PC-3 (cell line): ENCODE measurements at regions not wholly inside any gene's neighbourhood (a gene's known extent, or its start where the extent isn't known, plus 50 kb on each side); places are given as distances from the start of the nearest gene placed in this dataset.
"Not testable (repeated sequence)": the region's sequence is repeated elsewhere in the genome, so short reads cannot be mapped to it uniquely, and the experiment has no call there.

Source experiments
- ATAC-seq: fragments of 200-7000 bp; cut with Tn5 transposase; 2 replicates; pipeline ENCODE4 v1.9.1; 2020; ENCODE audit warnings: mild to moderate bottlenecking, moderate library complexity
- BruUV-seq: library from RNA; stranded (reverse); fragments of 400-500 nt; replicated peaks from 2 replicates; lab custom pipeline; 2021; lab: Mats Ljungman, UMichigan
- CTCF ChIA-PET: fragments of 300-600 bp; sonication (Branson Sonifier 250); formaldehyde crosslinking; loops from one replicate; lab custom pipeline; 2022; ENCODE audit warnings: antibody characterized with exemption; lab: Charles Lee
- POLR2A ChIA-PET: fragments of 300-600 bp; sonication (Branson Sonifier 250); formaldehyde crosslinking; loops from one replicate; lab custom pipeline; 2022; ENCODE audit warnings: antibody characterized with exemption; ENCODE audit not compliant: unreplicated experiment; lab: Charles Lee
- DNase-seq: peaks from one replicate; pipeline ENCODE4 v3.0.0-alpha.2; 2015
- H2AFZ ChIP-seq: fragments of 300-600 bp; sonication (generic); 2 replicates; pipeline ENCODE4 v1.6.0; 2016; ENCODE audit warnings: antibody characterized with exemption, low read length
- H3F3A ChIP-seq: fragments of 300-600 bp; sonication (generic); one replicate; pipeline ENCODE4 v1.6.0; 2017; ENCODE audit warnings: antibody characterized with exemption, low read length, control low read depth, mild to moderate bottlenecking; ENCODE audit not compliant: unreplicated experiment
- H3K27ac ChIP-seq: fragments of 300-600 bp; sonication (generic); 2 replicates; pipeline ENCODE4 v1.5.1; 2016; ENCODE audit warnings: mild to moderate bottlenecking, low read length
- H3K27me3 ChIP-seq: fragments of 300-600 bp; sonication (generic); 2 replicates; pipeline ENCODE4 v1.6.1; 2016; ENCODE audit warnings: low read length, mixed read lengths
- H3K36me3 ChIP-seq: fragments of 300-600 bp; sonication (generic); 2 replicates; pipeline ENCODE4 v1.6.1; 2016; ENCODE audit warnings: low read depth, mixed run types, low read length, mixed read lengths
- H3K4me1 ChIP-seq: fragments of 300-600 bp; sonication (generic); 2 replicates; pipeline ENCODE4 v1.5.1; 2016; ENCODE audit warnings: low read length; ENCODE audit not compliant: insufficient read depth
- H3K4me2 ChIP-seq: fragments of 300-600 bp; sonication (generic); 2 replicates; pipeline ENCODE4 v1.6.0; 2016; ENCODE audit warnings: low read length
- H3K4me3 ChIP-seq: fragments of 300-600 bp; sonication (generic); 2 replicates; pipeline ENCODE4 v1.5.1; 2016; ENCODE audit warnings: mild to moderate bottlenecking, low read length, mixed read lengths
- H3K79me2 ChIP-seq: fragments of 300-600 bp; sonication (generic); 2 replicates; pipeline ENCODE4 v1.6.1; 2017; ENCODE audit warnings: low read length, mixed read lengths
- H3K9ac ChIP-seq: fragments of 300-600 bp; sonication (generic); 2 replicates; pipeline ENCODE4 v1.6.0; 2016; ENCODE audit warnings: mild to moderate bottlenecking, low read length
- H3K9me2 ChIP-seq: fragments of 300-600 bp; sonication (generic); replicated peaks from 2 replicates; pipeline ENCODE4 v1.6.1; 2016; ENCODE audit warnings: mixed run types, low read length, mixed read lengths
- H3K9me3 ChIP-seq: fragments of 300-600 bp; sonication (generic); 2 replicates; pipeline ENCODE4 v1.6.1; 2016; ENCODE audit warnings: low read length, mixed read lengths
- H4K20me1 ChIP-seq: fragments of 300-600 bp; sonication (generic); 2 replicates; pipeline ENCODE4 v1.6.1; 2016; ENCODE audit warnings: low read length, mixed read lengths
- EZH2 ChIP-seq: fragments of 300-600 bp; sonication (generic); IDR thresholded peaks from one replicate; pipeline ENCODE4 v1.6.1; 2017; ENCODE audit warnings: antibody characterized with exemption, mild to moderate bottlenecking, low read length; ENCODE audit not compliant: unreplicated experiment
- EZH2phosphoT487 ChIP-seq: fragments of 300-600 bp; sonication (generic); IDR thresholded peaks from 2 replicates; pipeline ENCODE4 v1.6.1; 2018; ENCODE audit warnings: mild to moderate bottlenecking, antibody characterized with exemption, low read length, borderline replicate concordance
- intact Hi-C: fragments of 100-400 bp; cut with micrococcal nuclease; formaldehyde crosslinking; loops from 2 replicates; pipeline ENCODE4 v1.9.0; 2023
- TF ChIP-seq, protein P1 (sequence below): fragments of 300-600 bp; sonication (generic); conservative IDR thresholded peaks from 2 replicates; pipeline ENCODE4 v1.5.1; 2017; ENCODE audit warnings: antibody characterized with exemption, low read depth, mild to moderate bottlenecking, low read length

DNA sequence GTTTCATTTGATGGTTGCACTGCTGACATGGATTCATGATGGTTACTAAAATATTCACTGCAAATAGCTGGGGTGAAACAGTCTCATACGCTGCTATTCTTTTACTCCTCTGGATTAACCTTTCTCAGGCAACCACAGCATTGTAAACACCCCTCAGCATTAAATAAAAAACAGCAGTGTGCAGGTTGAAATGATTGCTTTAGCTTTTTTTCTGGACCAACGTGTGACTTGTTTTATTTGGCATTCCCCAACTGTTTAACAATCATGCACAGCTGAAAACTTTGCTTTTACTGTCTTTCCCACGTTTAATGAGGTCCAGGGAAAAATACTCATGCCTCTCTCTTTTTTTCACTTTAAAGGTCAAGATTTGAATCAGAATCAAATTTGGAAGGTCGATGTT lies 490.8 kb downstream of the RAPGEF2 start:
- Histone ChIP-seq H3K36me3 (no peaks in the 10 kb centered on the region), H3K79me2 (no peaks in the 10 kb centered on the region), H3K4me1 (no peaks in the 10 kb centered on the region), H3K9me2 (no peaks in the 10 kb centered on the region), H4K20me1 (no peaks in the 10 kb centered on the region), H3F3A (no peaks in the 10 kb centered on the region), H2AFZ (no peak overlapping the region), H3K4me2 (no peak overlapping the region), H3K9ac (no peak overlapping the region), H3K27ac (no peak overlapping the region), H3K4me3 (no peak overlapping the region), H3K27me3 (no peaks in the 10 kb centered on the region), H3K9me3 (no peaks in the 10 kb centered on the region)
- no TSS peak for BruUV-seq
- TF ChIP-seq, protein P1, sequence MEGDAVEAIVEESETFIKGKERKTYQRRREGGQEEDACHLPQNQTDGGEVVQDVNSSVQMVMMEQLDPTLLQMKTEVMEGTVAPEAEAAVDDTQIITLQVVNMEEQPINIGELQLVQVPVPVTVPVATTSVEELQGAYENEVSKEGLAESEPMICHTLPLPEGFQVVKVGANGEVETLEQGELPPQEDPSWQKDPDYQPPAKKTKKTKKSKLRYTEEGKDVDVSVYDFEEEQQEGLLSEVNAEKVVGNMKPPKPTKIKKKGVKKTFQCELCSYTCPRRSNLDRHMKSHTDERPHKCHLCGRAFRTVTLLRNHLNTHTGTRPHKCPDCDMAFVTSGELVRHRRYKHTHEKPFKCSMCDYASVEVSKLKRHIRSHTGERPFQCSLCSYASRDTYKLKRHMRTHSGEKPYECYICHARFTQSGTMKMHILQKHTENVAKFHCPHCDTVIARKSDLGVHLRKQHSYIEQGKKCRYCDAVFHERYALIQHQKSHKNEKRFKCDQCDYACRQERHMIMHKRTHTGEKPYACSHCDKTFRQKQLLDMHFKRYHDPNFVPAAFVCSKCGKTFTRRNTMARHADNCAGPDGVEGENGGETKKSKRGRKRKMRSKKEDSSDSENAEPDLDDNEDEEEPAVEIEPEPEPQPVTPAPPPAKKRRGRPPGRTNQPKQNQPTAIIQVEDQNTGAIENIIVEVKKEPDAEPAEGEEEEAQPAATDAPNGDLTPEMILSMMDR, result no peak
- TF ChIP-seq EZH2 (no peak), EZH2phosphoT487 (no peak)
- intact Hi-C loops, result no loop called here
- CTCF ChIA-PET, result no interaction called here
- ATAC-seq (no peak), DNase-seq (no peak)
- POLR2A ChIA-PET, result no interaction called here

DNA sequence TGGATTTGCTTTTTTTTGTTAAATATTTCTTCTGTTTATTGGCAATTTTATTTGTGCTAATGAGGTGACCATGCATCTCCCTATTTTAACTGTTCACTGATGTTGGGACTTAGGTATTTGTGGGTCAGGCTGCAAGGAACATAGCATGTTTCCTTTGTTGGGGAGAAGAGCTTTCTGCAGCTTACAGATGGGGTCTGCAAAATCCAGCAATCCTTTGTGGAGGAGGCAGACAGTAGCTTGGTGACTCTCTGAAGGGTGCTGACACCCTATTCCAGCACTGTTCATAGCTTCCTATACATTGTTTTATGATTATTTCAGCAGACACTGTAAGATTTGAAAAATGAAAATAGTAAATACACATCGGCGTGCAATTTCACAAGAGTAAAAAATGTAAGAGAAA lies 491.7 kb downstream of the RAPGEF2 start:
- DNase-seq (no peak), ATAC-seq (no peak)
- H3K36me3 ChIP-seq, result no peaks in the 10 kb centered on the region
- no TSS peak for BruUV-seq
- no peak overlapping the region for H3K9ac ChIP-seq
- no peaks in the 10 kb centered on the region for H3F3A ChIP-seq
- H2AFZ ChIP-seq, result no peak overlapping the region
- no peaks in the 10 kb centered on the region for H4K20me1 ChIP-seq
- ChIA-PET CTCF (no interaction called here), POLR2A (no interaction called here)
- H3K9me2 ChIP-seq, result no peaks in the 10 kb centered on the region
- no peak for TF ChIP-seq EZH2
- no peak for TF ChIP-seq EZH2phosphoT487
- TF ChIP-seq, protein P1, result no peak
- no peaks in the 10 kb centered on the region for H3K4me1 ChIP-seq
- no peak overlapping the region for H3K4me3 ChIP-seq
- H3K4me2 ChIP-seq, result no peak overlapping the region
- no peaks in the 10 kb centered on the region for H3K9me3 ChIP-seq
- intact Hi-C loops, result no loop called here
- no peaks in the 10 kb centered on the region for H3K27me3 ChIP-seq
- no peak overlapping the region for H3K27ac ChIP-seq
- H3K79me2 ChIP-seq, result no peaks in the 10 kb centered on the region

DNA sequence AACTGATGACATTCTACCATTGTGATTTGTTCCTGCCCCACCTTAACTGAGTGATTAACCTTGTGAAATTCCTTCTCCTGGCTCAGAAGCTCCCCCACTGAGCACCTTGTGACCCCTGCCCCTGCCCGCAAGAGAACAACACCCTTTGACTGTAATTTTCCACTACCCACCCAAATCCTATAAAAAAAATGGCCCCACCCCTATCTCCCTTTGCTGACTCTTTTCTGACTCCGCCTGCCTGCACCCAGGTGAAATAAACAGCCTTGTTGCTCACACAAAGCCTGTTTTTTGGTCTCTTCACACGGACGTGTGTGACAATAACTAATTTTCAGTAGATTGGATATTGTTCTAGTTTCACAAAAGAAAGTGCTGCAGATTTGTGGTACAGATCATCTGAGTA lies 492.2 kb downstream of the RAPGEF2 start:
- H3K4me3 ChIP-seq, H3K79me2 ChIP-seq, BruUV-seq, CTCF ChIA-PET, POLR2A ChIA-PET, H3K9me2 ChIP-seq, H3K9ac ChIP-seq, H3K27ac ChIP-seq, H3K9me3 ChIP-seq, H3K4me2 ChIP-seq, H2AFZ ChIP-seq, H4K20me1 ChIP-seq, H3K36me3 ChIP-seq, H3F3A ChIP-seq, H3K27me3 ChIP-seq, intact Hi-C loops, DNase-seq, ATAC-seq, H3K4me1 ChIP-seq: not testable (repeated sequence)
